ENCODE measurements at regions not wholly inside any gene's neighbourhood (a gene's known extent, or its start where the extent isn't known, plus 50 kb on each side); places are given as distances from the start of the nearest gene placed in this dataset.
A peak's percentile ranks its signal among the peaks of the same experiment; 100 is the strongest.

- Mint-ChIP-seq H3K27ac (no peak overlapping the region), H3K4me3 (no peak overlapping the region), H3K27me3 (no peaks in the 10 kb centered on the region), H3K4me1 (peaks cover 13% of the 10 kb centered on the region), H3K36me3 (no peaks in the 10 kb centered on the region), H3K9me3 (no peaks in the 10 kb centered on the region)
- DNase-seq, result no peak
Measured at GRCh38 chr1:23639460-23640095, 52.0 kb upstream of the RPL11 start.

- Mint-ChIP-seq H3K27ac (no peak overlapping the region), H3K4me3 (no peak overlapping the region), H3K4me1 (peaks cover 19% of the 10 kb centered on the region), H3K36me3 (no peaks in the 10 kb centered on the region), H3K9me3 (no peaks in the 10 kb centered on the region), H3K27me3 (no peaks in the 10 kb centered on the region)
- DNase-seq, result no peak
Measured at GRCh38 chr1:23638786-23639241, 52.8 kb upstream of the RPL11 start.

GRCh38 chr1:23638188-23638619 lies 53.4 kb upstream of the RPL11 start:
- H3K27ac Mint-ChIP-seq, result no peak overlapping the region
- H3K36me3 Mint-ChIP-seq, result no peaks in the 10 kb centered on the region
- no peaks in the 10 kb centered on the region for H3K27me3 Mint-ChIP-seq
- H3K4me3 Mint-ChIP-seq, result no peak overlapping the region
- no peaks in the 10 kb centered on the region for H3K9me3 Mint-ChIP-seq
- H3K4me1 Mint-ChIP-seq, result peaks cover 19% of the 10 kb centered on the region
- DNase-seq, result no peak

- Mint-ChIP-seq H3K27me3 (no peaks in the 10 kb centered on the region), H3K27ac (peak overlapping the region; percentile 11), H3K36me3 (no peaks in the 10 kb centered on the region), H3K9me3 (no peaks in the 10 kb centered on the region), H3K4me3 (no peak overlapping the region), H3K4me1 (peaks cover 19% of the 10 kb centered on the region)
- no peak for DNase-seq
Measured at GRCh38 chr1:23636009-23636408, 55.6 kb upstream of the RPL11 start.

- Mint-ChIP-seq H3K27ac (peak overlapping the region; percentile 87), H3K4me3 (peak overlapping the region; percentile 57), H3K9me3 (no peaks in the 10 kb centered on the region), H3K4me1 (peaks cover 23% of the 10 kb centered on the region), H3K36me3 (no peaks in the 10 kb centered on the region), H3K27me3 (no peaks in the 10 kb centered on the region)
- DNase-seq, result peak; percentile 59
Measured at GRCh38 chr1:23634840-23635651, 56.6 kb upstream of the RPL11 start.

- H3K36me3 Mint-ChIP-seq, result no peaks in the 10 kb centered on the region
- peak overlapping the region; percentile 87 for H3K27ac Mint-ChIP-seq
- peaks cover 27% of the 10 kb centered on the region for H3K4me1 Mint-ChIP-seq
- no peak for DNase-seq
- H3K27me3 Mint-ChIP-seq, result no peaks in the 10 kb centered on the region
- no peak overlapping the region for H3K4me3 Mint-ChIP-seq
- H3K9me3 Mint-ChIP-seq, result no peaks in the 10 kb centered on the region
Measured at GRCh38 chr1:23634518-23634839, 57.1 kb upstream of the RPL11 start.

- H3K36me3 Mint-ChIP-seq, result no peaks in the 10 kb centered on the region
- H3K27me3 Mint-ChIP-seq, result no peaks in the 10 kb centered on the region
- no peaks in the 10 kb centered on the region for H3K9me3 Mint-ChIP-seq
- peaks cover 37% of the 10 kb centered on the region for H3K4me1 Mint-ChIP-seq
- no peak overlapping the region for H3K4me3 Mint-ChIP-seq
- DNase-seq, result no peak
- no peak overlapping the region for H3K27ac Mint-ChIP-seq
Measured at GRCh38 chr1:23632479-23633160, 59.0 kb upstream of the RPL11 start.

GRCh38 chr1:23629708-23630290 lies 61.8 kb upstream of the RPL11 start:
- Mint-ChIP-seq H3K9me3 (peaks cover 7% of the 10 kb centered on the region), H3K36me3 (peaks cover 8% of the 10 kb centered on the region), H3K4me3 (no peak overlapping the region), H3K4me1 (peaks cover 43% of the 10 kb centered on the region), H3K27ac (peak overlapping the region; percentile 50), H3K27me3 (no peaks in the 10 kb centered on the region)
- DNase-seq, result no peak

- Mint-ChIP-seq H3K36me3 (peaks cover 12% of the 10 kb centered on the region), H3K27me3 (no peaks in the 10 kb centered on the region), H3K4me3 (peak overlapping the region; percentile 20), H3K9me3 (peaks cover 11% of the 10 kb centered on the region), H3K4me1 (peaks cover 42% of the 10 kb centered on the region), H3K27ac (peak overlapping the region; percentile 68)
- no peak for DNase-seq
Measured at GRCh38 chr1:23628951-23629387, 62.6 kb upstream of the RPL11 start.

GRCh38 chr1:23627069-23627735 lies 64.4 kb upstream of the RPL11 start:
- H3K4me3 Mint-ChIP-seq, result peak overlapping the region; percentile 82
- H3K4me1 Mint-ChIP-seq, result peaks cover 53% of the 10 kb centered on the region
- peaks cover 11% of the 10 kb centered on the region for H3K9me3 Mint-ChIP-seq
- H3K27ac Mint-ChIP-seq, result peak overlapping the region; percentile 86
- no peak for DNase-seq
- no peaks in the 10 kb centered on the region for H3K27me3 Mint-ChIP-seq
- H3K36me3 Mint-ChIP-seq, result peaks cover 12% of the 10 kb centered on the region

GRCh38 chr1:23625929-23626535 lies 65.6 kb upstream of the RPL11 start:
- Mint-ChIP-seq H3K27ac (peak overlapping the region; percentile 0), H3K36me3 (peaks cover 12% of the 10 kb centered on the region), H3K4me1 (peaks cover 58% of the 10 kb centered on the region), H3K27me3 (no peaks in the 10 kb centered on the region), H3K9me3 (peaks cover 11% of the 10 kb centered on the region), H3K4me3 (no peak overlapping the region)
- no peak for DNase-seq

GRCh38 chr1:23625459-23625858 lies 66.1 kb upstream of the RPL11 start:
- Mint-ChIP-seq H3K4me3 (no peak overlapping the region), H3K36me3 (peaks cover 12% of the 10 kb centered on the region), H3K27ac (peak overlapping the region; percentile 7), H3K27me3 (no peaks in the 10 kb centered on the region), H3K9me3 (peaks cover 11% of the 10 kb centered on the region), H3K4me1 (peaks cover 61% of the 10 kb centered on the region)
- no peak for DNase-seq

- Mint-ChIP-seq H3K4me1 (peaks cover 64% of the 10 kb centered on the region), H3K4me3 (peak overlapping the region; percentile 35), H3K27me3 (no peaks in the 10 kb centered on the region), H3K9me3 (peaks cover 11% of the 10 kb centered on the region), H3K27ac (peak overlapping the region; percentile 89), H3K36me3 (peaks cover 12% of the 10 kb centered on the region)
- peak; percentile 74 for DNase-seq
Measured at GRCh38 chr1:23624440-23624839, 65.1 kb upstream of the ID3 start.

GRCh38 chr1:23622284-23622683 lies 63.0 kb upstream of the ID3 start:
- no peak overlapping the region for H3K4me3 Mint-ChIP-seq
- H3K9me3 Mint-ChIP-seq, result peaks cover 15% of the 10 kb centered on the region
- H3K36me3 Mint-ChIP-seq, result peaks cover 16% of the 10 kb centered on the region
- no peak overlapping the region for H3K27ac Mint-ChIP-seq
- DNase-seq, result no peak
- peaks cover 69% of the 10 kb centered on the region for H3K4me1 Mint-ChIP-seq
- H3K27me3 Mint-ChIP-seq, result no peaks in the 10 kb centered on the region

All from activated naive CD8-positive, alpha-beta T cell treated with anti-CD3 and anti-CD28 coated beads for 36 hours (primary cell).